Mucosa of descending colon (tissue), 3 donors: ENCODE measurements at regions not wholly inside any gene's neighbourhood (a gene's known extent, or its start where the extent isn't known, plus 50 kb on each side); places are given as distances from the start of the nearest gene placed in this dataset.

Source experiments
- ATAC-seq: fragments of 200-7000 bp; cut with Tn5 transposase; one replicate; pipeline ENCODE4 v1.9.1; 2020; ENCODE audit warnings: mild to moderate bottlenecking, moderate library complexity
- DNase-seq, 3 donors: peaks; one replicate each; pipeline ENCODE4 v3.0.0-alpha.2; 2020
- H3K36me3 ChIP-seq: fragments of 200-600 bp; one replicate; pipeline ENCODE4 v1.8.0; 2021; ENCODE audit warnings: low read depth, mild to moderate bottlenecking
- H3K4me1 ChIP-seq: fragments of 200-600 bp; one replicate; pipeline ENCODE4 v1.8.0; 2021; ENCODE audit warnings: low read depth, mild to moderate bottlenecking
- H3K4me3 ChIP-seq: fragments of 200-600 bp; one replicate; pipeline ENCODE4 v1.8.0; 2021; ENCODE audit warnings: mild to moderate bottlenecking
- H3K9me3 ChIP-seq: fragments of 200-600 bp; one replicate; pipeline ENCODE4 v1.8.0; 2021; ENCODE audit warnings: mild to moderate bottlenecking
- intact Hi-C, 2 donors: fragments of 100-400 bp; cut with DNase I in 1 of 2; cut with micrococcal nuclease in 1 of 2; formaldehyde crosslinking; loops; one replicate each; pipeline versions ENCODE4 v1.11.0 to v1.11.1; 2022; cut with DNase I, micrococcal nuclease
- TF ChIP-seq, protein P1 (sequence below): fragments of 200-600 bp; IDR thresholded peaks from one replicate; pipeline ENCODE4 v1.8.0; 2022; ENCODE audit warnings: antibody characterized with exemption, mild to moderate bottlenecking
- donor health status: DM: no; HTN: no; CAD: no; lungs with moderate emphysema.
- donor health status: DM: no; HTN: no; CAD: no.
- donor health status: DM: no; HTN: yes; CAD: no.

DNA sequence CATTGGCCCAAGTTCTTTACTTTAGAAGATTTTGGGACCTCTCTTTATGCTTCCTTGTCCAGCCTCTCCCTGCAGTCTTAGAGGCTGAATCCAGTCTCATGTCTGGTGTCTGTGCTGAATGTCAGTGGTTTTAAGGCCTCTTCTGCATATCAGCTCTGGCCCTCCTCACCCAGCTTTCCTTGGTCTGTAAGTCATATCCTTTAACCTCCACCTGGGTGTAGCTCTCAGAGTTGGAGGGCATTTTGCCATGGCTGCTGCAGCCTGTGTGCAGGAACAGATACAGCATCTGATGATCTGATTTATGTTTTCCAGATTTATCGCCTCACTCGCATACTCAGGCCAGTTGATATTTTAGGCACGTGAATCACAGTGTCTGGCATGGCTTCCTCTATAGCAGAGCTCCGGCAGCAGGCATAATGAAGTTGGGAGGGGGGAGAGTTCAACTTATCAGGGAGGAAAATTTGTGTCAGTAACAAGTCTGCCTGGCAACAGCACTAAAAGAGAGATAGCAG is 335.0 kb downstream of the PCNX1 start:
- H3K36me3 ChIP-seq = no peaks in the 10 kb centered on the region
- no peak for ATAC-seq
- no peak overlapping the region for H3K4me3 ChIP-seq
- no peak for DNase-seq
- no peaks in the 10 kb centered on the region for H3K4me1 ChIP-seq
- intact Hi-C loops = no loop called here
- H3K9me3 ChIP-seq = no peaks in the 10 kb centered on the region
- TF ChIP-seq, protein P1, sequence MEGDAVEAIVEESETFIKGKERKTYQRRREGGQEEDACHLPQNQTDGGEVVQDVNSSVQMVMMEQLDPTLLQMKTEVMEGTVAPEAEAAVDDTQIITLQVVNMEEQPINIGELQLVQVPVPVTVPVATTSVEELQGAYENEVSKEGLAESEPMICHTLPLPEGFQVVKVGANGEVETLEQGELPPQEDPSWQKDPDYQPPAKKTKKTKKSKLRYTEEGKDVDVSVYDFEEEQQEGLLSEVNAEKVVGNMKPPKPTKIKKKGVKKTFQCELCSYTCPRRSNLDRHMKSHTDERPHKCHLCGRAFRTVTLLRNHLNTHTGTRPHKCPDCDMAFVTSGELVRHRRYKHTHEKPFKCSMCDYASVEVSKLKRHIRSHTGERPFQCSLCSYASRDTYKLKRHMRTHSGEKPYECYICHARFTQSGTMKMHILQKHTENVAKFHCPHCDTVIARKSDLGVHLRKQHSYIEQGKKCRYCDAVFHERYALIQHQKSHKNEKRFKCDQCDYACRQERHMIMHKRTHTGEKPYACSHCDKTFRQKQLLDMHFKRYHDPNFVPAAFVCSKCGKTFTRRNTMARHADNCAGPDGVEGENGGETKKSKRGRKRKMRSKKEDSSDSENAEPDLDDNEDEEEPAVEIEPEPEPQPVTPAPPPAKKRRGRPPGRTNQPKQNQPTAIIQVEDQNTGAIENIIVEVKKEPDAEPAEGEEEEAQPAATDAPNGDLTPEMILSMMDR = no peak

DNA sequence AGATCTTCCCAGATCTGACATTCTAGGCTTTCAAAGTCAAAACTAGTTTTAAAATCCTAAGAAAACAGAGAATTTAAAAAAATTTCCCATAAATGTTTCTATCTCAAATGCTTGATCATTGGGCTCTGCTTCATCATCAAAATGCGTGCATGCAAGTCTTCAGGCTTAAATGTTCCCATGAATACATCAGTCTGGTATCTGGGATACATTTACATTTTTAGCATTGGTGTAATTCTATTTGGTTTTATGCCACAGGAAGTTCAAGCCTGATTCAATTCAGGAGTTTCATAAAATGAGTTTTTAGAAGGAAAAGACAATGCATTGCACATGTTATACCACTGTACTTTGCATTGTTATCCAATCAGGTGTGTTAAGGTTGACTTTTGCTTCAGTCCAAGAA is 336.4 kb downstream of the PCNX1 start:
- no peak for ATAC-seq
- Histone ChIP-seq H3K4me3 (no peak overlapping the region), H3K36me3 (no peaks in the 10 kb centered on the region), H3K9me3 (no peaks in the 10 kb centered on the region), H3K4me1 (no peaks in the 10 kb centered on the region)
- intact Hi-C loops = no loop called here
- TF ChIP-seq, protein P1 = no peak
- DNase-seq = no peak

DNA sequence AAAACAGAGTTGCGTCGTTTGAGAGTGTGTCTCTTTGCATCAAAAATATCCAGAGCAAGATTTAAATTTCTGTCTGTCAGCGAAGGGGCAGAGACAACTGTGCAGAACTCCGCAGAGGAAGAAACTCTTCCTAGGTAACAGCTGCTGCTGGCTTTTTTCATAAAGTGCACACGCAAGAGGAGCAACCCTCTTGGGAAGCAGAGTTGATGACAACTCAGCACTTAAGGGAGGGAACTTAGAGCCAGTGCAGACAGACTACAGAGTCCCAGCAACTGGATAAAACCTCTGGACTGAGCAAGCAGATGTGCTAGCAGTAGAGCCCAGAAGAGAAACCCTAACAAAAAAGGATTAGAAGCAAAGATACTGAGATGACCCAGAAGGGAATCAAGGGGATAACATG is 337.1 kb downstream of the PCNX1 start:
- intact Hi-C loops = no loop called here
- TF ChIP-seq, protein P1 = no peak
- Histone ChIP-seq H3K4me3 (no peak overlapping the region), H3K36me3 (no peaks in the 10 kb centered on the region), H3K4me1 (no peaks in the 10 kb centered on the region), H3K9me3 (no peaks in the 10 kb centered on the region)
- ATAC-seq (no peak), DNase-seq (no peak)

DNA sequence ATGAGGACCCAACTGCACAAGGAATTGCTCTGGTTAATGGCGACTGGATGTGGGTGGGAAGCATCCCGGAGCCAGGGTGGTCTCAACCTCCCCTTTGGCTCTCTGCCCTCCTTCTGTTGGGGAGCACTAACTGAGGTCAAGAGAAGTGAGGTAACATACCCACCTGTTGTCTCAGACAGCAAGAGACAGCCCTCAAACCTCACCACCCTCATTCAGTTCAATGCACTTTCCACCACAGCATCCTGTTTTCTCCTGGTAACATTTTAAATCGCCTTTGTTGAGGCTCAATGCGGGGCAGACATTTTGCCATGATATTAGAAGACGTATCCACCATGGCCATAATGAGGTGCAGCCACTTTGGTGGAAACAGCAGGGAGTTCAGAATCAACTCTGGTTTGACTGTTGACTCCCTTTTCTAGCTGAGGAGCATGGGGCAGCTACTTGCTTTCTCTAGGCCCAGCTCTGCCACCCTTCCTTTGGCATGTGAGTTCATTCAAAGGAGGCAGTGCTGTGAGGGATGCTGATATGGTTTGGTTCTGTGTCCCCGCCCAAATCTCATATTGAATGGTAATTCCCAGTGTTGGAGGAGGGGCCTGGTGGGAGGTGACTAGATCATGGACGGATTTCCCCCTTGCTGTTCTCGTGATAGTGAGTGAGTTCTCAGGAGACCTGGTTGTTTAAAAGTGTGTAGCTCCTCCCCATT is 338.6 kb downstream of the PCNX1 start:
- intact Hi-C loops = no loop called here
- TF ChIP-seq, protein P1 = no peak
- no peak overlapping the region for H3K4me3 ChIP-seq
- DNase-seq = no peak
- no peaks in the 10 kb centered on the region for H3K9me3 ChIP-seq
- no peaks in the 10 kb centered on the region for H3K36me3 ChIP-seq
- H3K4me1 ChIP-seq = no peaks in the 10 kb centered on the region
- ATAC-seq = peak; percentile 45

DNA sequence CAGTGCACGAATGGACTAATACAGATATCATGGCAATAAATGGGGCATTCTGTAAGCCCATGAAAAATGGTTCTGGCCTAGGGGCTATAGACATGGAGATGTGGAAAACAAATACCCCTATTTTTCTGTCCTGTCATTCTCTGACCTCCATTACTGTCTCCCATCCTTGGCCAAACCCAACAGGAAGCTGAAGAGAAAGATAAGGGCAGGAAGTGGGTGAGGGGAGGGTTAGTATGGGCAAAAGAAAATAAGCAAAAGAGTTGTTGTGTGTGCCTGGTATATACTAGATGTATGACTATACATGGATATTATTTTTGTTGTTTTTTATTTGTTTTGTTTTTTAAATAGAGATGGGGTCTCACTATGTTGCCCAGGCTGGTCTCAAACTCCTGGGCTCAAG is 339.3 kb downstream of the PCNX1 start:
- Histone ChIP-seq H3K9me3 (no peaks in the 10 kb centered on the region), H3K36me3 (no peaks in the 10 kb centered on the region), H3K4me3 (no peak overlapping the region), H3K4me1 (no peaks in the 10 kb centered on the region)
- TF ChIP-seq, protein P1 = no peak
- intact Hi-C loops = no loop called here
- no peak for DNase-seq
- ATAC-seq = peak; percentile 31
